KMS-11 (cell line): ENCODE measurements at regions not wholly inside any gene's neighbourhood (a gene's known extent, or its start where the extent isn't known, plus 50 kb on each side); places are given as distances from the start of the nearest gene placed in this dataset.

Source experiments
- H2AFZ ChIP-seq: fragments of 200-600 bp; sonication (generic); 2 replicates; pipeline ENCODE4 v1.6.1; 2016; ENCODE audit warnings: antibody characterized with exemption, mixed run types, low read depth
- H3K27ac ChIP-seq: fragments of 200-600 bp; sonication (generic); 2 replicates; pipeline ENCODE4 v1.6.1; 2016; ENCODE audit warnings: mild to moderate bottlenecking, mixed run types
- H3K27me3 ChIP-seq: fragments of 200-600 bp; sonication (generic); 2 replicates; pipeline ENCODE4 v1.6.1; 2017; ENCODE audit warnings: mild to moderate bottlenecking, low read depth, mixed run types, moderate library complexity; ENCODE audit not compliant: insufficient read depth
- H3K36me3 ChIP-seq: fragments of 200-600 bp; sonication (generic); 2 replicates; pipeline ENCODE4 v1.6.1; 2017; ENCODE audit warnings: mild to moderate bottlenecking, mixed run types; ENCODE audit not compliant: insufficient read depth
- H3K4me1 ChIP-seq: fragments of 200-600 bp; sonication (generic); 2 replicates; pipeline ENCODE4 v1.6.1; 2016; ENCODE audit warnings: mild to moderate bottlenecking, low read depth, mixed run types; ENCODE audit not compliant: poor library complexity, severe bottlenecking
- H3K4me2 ChIP-seq: fragments of 200-600 bp; sonication (generic); 2 replicates; pipeline ENCODE4 v1.7.0; 2016; ENCODE audit warnings: mild to moderate bottlenecking, mixed run types
- H3K4me3 ChIP-seq: fragments of 200-600 bp; sonication (generic); IDR thresholded peaks from 2 replicates; pipeline ENCODE4 v1.6.1; 2017; ENCODE audit warnings: low read depth, low read length, mixed read lengths; ENCODE audit not compliant: insufficient read depth
- H3K79me2 ChIP-seq: fragments of 200-600 bp; sonication (generic); 2 replicates; pipeline ENCODE4 v1.6.1; 2016; ENCODE audit warnings: low read depth, mixed run types; ENCODE audit not compliant: insufficient read depth
- H3K9ac ChIP-seq: fragments of 200-600 bp; sonication (generic); 2 replicates; pipeline ENCODE4 v1.6.1; 2016; ENCODE audit warnings: mild to moderate bottlenecking, mixed run types
- H4K20me1 ChIP-seq: fragments of 200-600 bp; sonication (generic); 2 replicates; pipeline ENCODE4 v1.6.1; 2016; ENCODE audit warnings: mild to moderate bottlenecking, mixed run types; ENCODE audit not compliant: insufficient read depth
- TF ChIP-seq, protein P1 (sequence below): fragments of 200-600 bp; sonication (generic); conservative IDR thresholded peaks from 2 replicates; pipeline ENCODE4 v1.6.1; 2017; ENCODE audit warnings: low read depth, mild to moderate bottlenecking, antibody characterized with exemption, low read length, moderate library complexity, mixed read lengths

DNA sequence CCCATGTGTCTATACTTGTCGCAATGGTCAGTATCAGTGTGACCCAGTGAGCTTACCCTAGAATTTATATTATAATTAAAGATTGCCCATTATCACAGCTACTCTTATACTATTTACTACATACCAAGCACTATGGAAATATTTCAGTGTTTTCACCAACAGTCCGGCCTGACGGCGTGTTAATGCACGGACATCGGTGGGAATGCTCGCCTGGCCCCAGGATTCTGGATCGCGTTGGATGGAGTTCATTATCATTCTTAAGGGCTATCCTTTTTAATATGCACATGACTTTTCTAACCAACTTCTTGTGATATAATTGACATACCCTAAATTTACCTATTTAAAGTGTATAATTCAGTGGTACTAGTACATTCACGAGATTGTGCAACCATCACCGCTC, 51.8 kb upstream of the AFDN start:
- Histone ChIP-seq H3K27ac (no peak overlapping the region), H2AFZ (no peak overlapping the region), H3K4me1 (no peaks in the 10 kb centered on the region), H3K36me3 (no peaks in the 10 kb centered on the region), H3K27me3 (no peaks in the 10 kb centered on the region), H3K4me3 (no peak overlapping the region), H3K4me2 (no peak overlapping the region), H3K9ac (no peak overlapping the region), H3K79me2 (no peaks in the 10 kb centered on the region), H4K20me1 (no peaks in the 10 kb centered on the region)
- TF ChIP-seq, protein P1, sequence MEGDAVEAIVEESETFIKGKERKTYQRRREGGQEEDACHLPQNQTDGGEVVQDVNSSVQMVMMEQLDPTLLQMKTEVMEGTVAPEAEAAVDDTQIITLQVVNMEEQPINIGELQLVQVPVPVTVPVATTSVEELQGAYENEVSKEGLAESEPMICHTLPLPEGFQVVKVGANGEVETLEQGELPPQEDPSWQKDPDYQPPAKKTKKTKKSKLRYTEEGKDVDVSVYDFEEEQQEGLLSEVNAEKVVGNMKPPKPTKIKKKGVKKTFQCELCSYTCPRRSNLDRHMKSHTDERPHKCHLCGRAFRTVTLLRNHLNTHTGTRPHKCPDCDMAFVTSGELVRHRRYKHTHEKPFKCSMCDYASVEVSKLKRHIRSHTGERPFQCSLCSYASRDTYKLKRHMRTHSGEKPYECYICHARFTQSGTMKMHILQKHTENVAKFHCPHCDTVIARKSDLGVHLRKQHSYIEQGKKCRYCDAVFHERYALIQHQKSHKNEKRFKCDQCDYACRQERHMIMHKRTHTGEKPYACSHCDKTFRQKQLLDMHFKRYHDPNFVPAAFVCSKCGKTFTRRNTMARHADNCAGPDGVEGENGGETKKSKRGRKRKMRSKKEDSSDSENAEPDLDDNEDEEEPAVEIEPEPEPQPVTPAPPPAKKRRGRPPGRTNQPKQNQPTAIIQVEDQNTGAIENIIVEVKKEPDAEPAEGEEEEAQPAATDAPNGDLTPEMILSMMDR, result no peak

DNA sequence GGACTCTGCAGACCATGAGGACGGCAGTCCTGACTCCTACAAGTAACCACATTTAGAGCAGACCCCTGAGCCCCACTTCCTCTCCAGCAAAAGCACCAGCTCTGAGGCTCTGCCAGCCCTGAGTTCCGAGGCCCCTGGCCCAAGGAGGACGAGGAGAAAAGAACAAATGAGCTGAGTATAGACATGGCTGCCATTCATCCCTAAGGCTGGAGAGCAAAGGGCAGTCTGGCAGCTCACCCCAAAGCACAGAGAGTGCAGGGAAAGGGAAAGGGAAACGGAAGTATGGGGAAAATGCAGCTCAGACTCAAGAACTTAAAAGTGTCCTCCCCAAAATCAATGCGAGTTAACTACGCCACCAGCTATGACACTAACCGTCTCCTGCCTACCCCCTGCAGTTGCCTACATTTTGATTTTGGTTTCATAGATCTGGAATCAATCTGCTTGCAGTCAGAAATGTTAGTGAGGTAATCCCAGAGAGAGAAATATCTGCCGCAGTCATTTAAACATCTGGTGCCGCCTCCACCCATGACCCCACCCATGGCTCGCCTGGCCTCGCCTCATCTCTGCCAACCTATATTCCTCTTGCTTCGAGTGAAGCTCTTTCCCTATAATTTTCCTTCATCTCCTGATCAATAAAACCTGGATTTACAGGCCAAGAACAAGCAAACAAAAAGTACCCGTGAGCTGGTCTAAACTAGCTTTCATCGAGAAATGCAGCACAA, 49.6 kb upstream of the AFDN start:
- no peak overlapping the region for H3K9ac ChIP-seq
- no peak overlapping the region for H3K27ac ChIP-seq
- no peaks in the 10 kb centered on the region for H3K27me3 ChIP-seq
- H3K4me2 ChIP-seq, result no peak overlapping the region
- H3K4me1 ChIP-seq, result no peaks in the 10 kb centered on the region
- H2AFZ ChIP-seq, result no peak overlapping the region
- no peaks in the 10 kb centered on the region for H3K36me3 ChIP-seq
- no peak overlapping the region for H3K4me3 ChIP-seq
- no peaks in the 10 kb centered on the region for H3K79me2 ChIP-seq
- TF ChIP-seq, protein P1, result no peak
- no peaks in the 10 kb centered on the region for H4K20me1 ChIP-seq
